Upper lobe of left lung (tissue), 4 donors: ENCODE measurements at regions not wholly inside any gene's neighbourhood (a gene's known extent, or its start where the extent isn't known, plus 50 kb on each side); places are given as distances from the start of the nearest gene placed in this dataset.

Experiments
- CTCF ChIP-seq, 6 experiments: fragments of 450-650 bp in 4 of 6; fragments of 200-600 bp in 2 of 6; sonication (generic) in 2 of 6; IDR thresholded peaks; one replicate each; pipeline ENCODE4 v1.5.1; 2016 to 2019; ENCODE audit warnings: antibody characterized with exemption in 6 of 6
- POLR2A ChIP-seq, 4 donors: fragments of 450-650 bp; IDR thresholded peaks; one replicate each; pipeline ENCODE4 v1.5.1; 2016 to 2017; ENCODE audit warnings: antibody characterized with exemption in 4 of 4, mild to moderate bottlenecking in 2 of 4

DNA sequence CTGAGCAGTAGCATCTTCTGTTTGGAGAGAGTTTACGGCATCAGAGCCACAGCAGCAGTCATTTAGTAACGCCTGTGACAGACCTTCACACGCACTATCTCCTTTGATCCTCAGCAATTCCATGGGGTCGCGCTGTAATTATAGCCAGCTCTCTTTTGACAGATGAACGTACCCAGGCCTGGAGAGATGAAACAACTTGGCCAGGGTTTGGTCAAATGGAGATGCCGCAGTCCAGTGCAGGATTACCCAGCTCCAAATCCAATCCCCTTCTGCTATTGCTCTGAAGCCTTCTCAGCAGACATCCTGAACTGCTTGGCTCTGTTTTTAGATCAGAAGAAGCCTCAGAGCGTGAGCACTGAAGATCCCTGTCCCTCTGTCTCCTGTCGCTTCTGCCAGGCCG lies 83.9 kb downstream of the SOX9 start:
- no peak for TF ChIP-seq CTCF (IDR thresholded peaks at IDR 0.05)
- TF ChIP-seq POLR2A (IDR thresholded peaks at IDR 0.05): no peak
